MV-4-11 (cell line): ENCODE measurements at regions not wholly inside any gene's neighbourhood (a gene's known extent, or its start where the extent isn't known, plus 50 kb on each side); places are given as distances from the start of the nearest gene placed in this dataset.
A peak's percentile ranks its signal among the peaks of the same experiment; 100 is the strongest.

Source experiments
- DNase-seq: peaks from one replicate; lab custom pipeline; 2025; lab: John Stamatoyannopoulos, UW

GRCh38 chr4:141459020-141459419 lies 177.4 kb upstream of the IL15 start:
- no peak for DNase-seq

DNA sequence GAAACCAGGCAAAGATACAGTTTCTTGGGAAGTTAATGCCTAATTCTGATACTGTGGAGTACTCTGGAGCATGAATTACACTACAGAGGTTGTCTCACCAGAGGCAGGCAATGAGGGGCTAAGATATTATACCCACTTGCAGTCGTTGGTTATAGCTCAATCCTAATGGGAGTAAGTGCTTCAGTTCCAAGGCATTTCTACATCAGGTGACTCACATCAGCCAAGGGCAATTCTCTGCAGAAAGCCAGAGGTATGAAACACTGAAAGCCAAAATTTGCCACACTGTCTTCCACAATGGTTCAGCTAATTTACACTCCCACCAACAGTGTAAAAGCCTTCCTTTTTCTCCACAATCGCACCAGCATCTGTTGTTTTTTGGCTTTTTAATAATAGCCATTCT lies 174.0 kb upstream of the IL15 start:
- DNase-seq: no peak

- DNase-seq: no peak
Measured at GRCh38 chr4:141463678-141464077, 172.7 kb upstream of the IL15 start.

DNA sequence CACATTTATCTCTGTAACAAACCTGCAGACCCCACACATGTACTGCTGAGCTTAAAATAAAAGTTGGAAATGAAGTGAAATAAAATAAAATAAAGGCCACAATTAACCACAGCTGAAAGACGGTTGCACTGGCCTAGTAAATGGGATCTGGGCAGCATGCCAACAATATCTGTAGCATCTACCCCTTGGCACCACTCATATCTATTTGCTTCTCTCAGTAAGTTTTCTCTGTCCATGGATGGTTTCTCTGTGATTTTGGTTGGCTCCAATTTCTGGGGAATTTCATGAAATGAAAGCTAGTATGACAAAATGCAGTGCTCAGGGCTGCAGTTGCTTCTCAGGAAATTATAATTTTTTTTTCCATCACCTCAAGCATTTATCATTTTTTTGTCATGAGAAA lies 172.0 kb upstream of the IL15 start:
- no peak for DNase-seq

DNA sequence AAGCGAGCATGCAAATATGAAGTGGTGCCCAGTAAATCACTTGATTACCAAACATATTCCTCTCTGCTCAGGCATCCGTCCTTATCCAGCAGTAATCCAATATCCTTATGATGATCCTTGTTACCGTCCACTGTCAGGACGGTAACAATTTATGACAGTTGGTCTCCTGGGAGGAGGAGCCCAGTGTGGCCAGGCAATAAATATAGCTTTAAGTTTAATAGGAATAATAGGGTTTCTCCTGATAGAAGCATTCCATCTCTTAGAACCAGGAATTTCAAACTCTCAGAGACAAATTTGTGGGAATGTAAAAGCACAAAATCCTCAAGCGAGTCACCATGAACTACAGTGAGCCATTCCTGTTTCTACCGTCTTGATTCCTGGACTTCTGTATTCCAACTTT lies 171.2 kb upstream of the IL15 start:
- no peak for DNase-seq

DNA sequence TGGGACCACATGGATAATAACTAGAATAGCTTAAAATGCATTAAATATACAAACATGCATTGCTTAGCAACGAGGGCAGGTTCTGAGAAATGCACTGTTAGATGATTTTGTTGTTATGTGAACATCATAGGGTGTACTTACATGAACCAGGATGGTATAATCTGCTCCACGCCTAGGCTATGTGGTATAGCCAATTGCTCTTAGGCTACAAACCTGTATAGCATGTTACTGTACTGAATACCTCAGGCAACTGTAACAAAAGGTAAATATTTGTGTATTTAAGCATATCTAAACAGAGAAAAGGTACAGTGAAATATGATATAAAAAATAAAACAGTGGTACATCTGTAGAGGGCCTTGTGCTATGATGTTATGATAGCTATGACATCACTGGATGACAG lies 169.2 kb upstream of the IL15 start:
- no peak for DNase-seq

DNA sequence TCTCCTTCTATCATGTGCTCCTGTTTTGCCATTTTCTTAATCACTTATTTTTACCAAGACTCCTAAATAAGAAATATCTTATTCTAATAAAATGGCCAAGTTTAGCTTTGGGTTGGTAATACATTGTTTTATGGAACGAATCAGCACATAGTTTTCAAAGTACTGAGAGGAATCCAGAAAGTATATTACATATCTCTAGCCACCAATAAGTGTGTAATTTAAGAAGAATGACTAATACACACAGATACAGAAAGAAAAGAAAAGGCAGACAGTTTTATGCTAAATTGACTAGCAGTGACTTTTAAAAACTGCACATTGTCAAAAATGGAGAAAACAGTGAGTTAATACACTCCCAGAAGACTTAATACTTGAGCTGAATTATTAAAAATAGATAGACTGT lies 167.0 kb upstream of the IL15 start:
- no peak for DNase-seq

DNA sequence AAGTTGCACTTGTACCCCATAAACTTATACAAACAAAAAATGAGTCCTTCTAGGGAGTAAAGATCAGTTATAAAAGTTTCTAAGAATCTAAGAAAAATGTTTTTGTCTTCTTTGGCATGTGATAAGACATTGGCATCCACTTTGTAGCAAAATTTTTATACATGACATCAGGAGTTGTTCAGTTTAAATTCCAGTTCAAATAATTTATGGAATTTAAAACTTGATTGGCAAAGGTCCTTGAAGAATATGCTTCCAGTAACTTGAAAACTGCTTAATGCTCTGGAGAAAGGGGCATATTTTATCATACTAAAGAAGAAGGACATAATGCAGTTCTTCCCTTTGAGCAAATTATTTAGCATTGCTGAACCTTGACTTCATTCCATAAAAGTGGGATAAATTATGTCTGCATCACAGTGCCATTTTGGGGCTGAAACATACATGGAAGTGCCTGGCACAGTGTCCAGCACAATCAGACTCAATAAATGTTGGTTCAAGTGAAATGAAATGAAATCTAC lies 163.3 kb upstream of the IL15 start:
- no peak for DNase-seq

- no peak for DNase-seq
Measured at GRCh38 chr4:141473952-141474351, 162.4 kb upstream of the IL15 start.

- DNase-seq: no peak
Measured at GRCh38 chr4:141480950-141481349, 155.4 kb upstream of the IL15 start.

DNA sequence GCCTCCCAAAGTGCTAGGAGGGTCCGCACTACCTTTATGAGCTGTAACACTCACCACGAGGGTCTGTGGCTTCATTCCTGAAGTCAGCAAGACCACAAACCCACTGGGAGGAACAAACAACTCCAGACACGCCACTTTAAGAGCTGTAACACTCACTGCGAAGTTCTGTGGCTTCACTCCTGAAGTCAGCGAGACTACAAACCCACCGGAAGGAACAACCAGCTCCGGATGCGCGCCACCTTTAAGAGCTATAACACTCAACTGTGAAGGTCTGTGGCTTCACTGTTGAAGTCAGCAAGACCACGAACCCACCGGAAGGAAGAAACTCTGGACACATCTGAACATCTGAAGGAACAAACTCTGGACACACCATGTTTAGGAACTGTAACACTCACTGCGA lies 152.1 kb upstream of the IL15 start:
- DNase-seq: peak; percentile 2

DNA sequence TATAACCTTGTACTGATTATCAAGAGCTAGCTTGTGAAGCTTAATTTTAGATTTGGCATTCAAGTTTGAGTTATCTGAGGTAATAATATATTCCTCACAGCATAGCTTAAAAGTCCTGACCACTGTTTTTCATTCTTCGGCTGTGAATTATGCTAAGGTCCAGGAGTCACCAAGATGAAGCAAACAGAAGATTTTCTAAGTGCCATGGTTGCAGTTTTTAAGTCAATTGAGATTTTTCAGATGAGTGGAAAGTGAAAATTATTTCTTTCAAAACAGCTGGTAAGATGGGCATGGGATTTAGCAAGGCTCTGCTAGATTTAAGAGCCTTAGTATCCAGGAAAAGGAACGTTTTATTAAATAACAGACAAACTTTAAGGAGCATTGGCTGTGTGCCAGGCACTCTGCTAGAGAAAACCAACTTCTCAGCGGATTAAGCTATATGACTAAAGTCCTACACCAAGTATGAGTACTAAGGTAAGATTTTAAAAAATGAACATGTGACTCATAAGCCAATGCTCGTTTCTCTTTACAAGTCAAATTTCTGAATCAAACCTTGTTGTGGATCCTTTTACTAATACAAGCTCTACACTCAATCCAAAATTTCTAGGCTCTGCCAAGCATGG lies 149.9 kb upstream of the IL15 start:
- no peak for DNase-seq

GRCh38 chr4:141497627-141498026 lies 138.8 kb upstream of the IL15 start:
- no peak for DNase-seq

GRCh38 chr4:141499261-141499853 lies 137.0 kb upstream of the IL15 start:
- no peak for DNase-seq

DNA sequence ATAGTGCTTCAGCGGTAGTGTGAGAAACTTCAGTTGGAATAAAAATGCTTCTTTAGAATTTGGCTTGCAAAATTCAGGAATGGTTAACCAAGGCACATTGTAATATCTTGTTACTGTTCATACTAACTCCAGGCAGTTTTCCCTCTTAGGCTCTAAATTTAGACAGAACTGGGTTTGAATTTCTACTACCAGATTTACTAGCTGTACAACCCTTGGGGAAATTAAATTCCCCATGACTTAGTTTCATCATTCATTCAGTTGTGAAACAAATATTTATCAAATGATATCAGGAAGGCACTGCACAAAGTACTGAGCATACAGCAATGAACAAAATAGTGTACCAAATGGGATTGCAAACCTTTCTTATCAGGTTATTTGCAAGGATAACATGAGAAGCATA lies 135.0 kb upstream of the IL15 start:
- DNase-seq: no peak

- no peak for DNase-seq
Measured at GRCh38 chr4:141501931-141502330, 134.5 kb upstream of the IL15 start.

DNA sequence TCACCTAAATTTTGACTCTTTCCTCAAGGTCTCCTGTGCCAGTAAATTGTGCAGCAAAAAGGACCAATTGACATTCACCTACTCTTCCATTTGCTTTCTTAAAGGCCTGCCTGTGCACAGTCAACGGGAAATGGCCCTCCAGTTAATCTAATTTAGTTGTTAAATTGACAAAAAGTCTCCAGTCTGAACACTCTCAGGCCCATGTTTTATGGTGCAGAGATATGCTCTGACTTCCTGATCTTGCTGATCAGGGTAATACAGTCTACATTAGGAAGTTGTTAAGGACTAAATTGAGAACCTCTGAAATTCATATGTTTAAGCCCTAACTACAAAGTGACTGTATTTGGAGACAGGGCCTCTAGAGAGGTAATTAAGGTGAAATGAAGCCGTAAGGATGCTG lies 133.6 kb upstream of the IL15 start:
- no peak for DNase-seq

DNA sequence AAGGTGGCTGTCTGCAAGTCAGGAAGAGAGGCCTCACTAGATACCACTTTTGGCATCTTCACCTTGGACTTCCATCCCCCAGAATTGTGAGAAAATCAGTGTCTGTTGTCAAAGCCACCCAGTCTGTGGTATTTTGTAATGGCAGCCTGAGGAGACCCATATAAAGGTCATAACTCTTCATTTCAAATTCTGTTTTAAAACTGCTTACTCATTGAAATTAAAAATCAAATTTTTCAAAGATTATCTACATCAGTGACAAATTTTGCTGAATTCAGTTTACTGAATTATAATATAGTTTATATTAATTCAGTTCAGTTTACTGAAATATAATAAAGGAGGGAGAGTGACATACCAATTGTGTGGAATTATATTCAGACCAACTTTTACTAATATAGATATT lies 133.1 kb upstream of the IL15 start:
- DNase-seq: no peak

DNA sequence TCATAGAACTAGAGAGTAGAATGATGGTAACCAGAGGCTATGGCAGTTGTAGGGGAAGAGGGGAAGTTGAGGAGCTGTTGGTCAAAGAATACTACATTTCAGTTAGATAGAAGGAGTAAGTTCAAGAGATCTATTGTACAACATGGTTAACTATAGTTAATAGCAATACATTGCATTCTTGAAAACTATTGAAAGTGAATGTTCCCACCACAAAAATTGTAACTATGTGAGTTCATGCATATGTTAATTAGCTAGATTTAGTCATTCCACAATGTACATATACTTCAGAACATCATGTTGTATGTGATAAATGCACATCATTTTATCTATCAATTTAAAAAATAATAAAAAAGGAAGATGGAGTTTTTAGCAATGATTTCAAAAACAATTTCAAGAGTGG lies 125.3 kb upstream of the IL15 start:
- DNase-seq: no peak

- DNase-seq: no peak
Measured at GRCh38 chr4:141513866-141514265, 122.5 kb upstream of the IL15 start.

DNA sequence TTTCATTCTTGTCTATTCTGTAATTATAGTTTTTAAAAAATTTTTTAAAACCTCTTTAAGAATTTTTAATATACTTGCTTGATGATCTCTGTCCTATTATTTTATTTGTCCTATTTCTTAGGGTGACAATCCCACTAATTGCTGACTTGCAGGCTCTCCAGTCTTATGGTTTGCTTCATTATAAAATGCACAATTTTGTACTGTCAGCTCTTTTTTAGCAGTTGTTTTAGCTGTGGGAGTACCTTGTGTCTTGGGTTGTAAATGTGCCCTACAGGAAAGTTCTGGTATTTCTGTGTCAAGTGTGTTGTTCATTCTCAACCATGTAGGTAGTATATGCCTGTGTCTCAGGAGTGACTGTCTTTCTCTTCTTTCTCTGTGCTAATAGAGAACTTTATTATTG lies 118.2 kb upstream of the IL15 start:
- DNase-seq: no peak

- no peak for DNase-seq
Measured at GRCh38 chr4:141524116-141524515, 112.3 kb upstream of the IL15 start.

- no peak for DNase-seq
Measured at GRCh38 chr4:141524841-141525240, 111.5 kb upstream of the IL15 start.

DNA sequence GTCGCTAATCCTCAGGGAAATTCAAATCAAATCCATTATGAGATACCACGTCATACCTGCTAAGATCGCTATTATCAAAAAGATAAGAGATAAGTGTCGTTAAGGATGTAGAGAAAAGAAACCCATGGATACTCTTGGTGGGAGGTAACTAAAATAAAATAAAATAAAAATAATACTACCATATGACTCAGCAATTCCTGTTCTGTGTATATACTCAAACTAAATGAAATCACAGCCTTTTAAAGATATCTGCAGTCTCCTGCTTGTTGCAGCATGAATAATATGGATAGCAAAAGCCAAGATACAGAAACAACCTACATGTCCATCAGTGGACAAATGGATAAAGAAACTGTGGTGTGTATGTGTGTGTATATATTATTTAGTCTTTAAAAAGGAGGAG lies 105.8 kb upstream of the IL15 start:
- no peak for DNase-seq
